H1 (cell line): ENCODE measurements at regions not wholly inside any gene's neighbourhood (a gene's known extent, or its start where the extent isn't known, plus 50 kb on each side); places are given as distances from the start of the nearest gene placed in this dataset.

ENCODE experiments used
- CTCF ChIA-PET: fragments of 300-600 bp; sonication (Branson Sonifier 250); formaldehyde crosslinking; loops from one replicate; lab custom pipeline; 2021; ENCODE audit not compliant: partially characterized antibody; lab: Charles Lee
- POLR2A ChIA-PET: fragments of 300-600 bp; sonication (Branson Sonifier 250); formaldehyde crosslinking; loops from one replicate; lab custom pipeline; 2021; ENCODE audit warnings: inconsistent platforms; ENCODE audit not compliant: partially characterized antibody; lab: Charles Lee
- DNase-seq, 2 experiments: peaks; one replicate each; pipeline versions ENCODE4 v3.0.0 to v3.0.0-alpha.2; 2010 to 2022; ENCODE audit warnings: low spot score in 2 of 2, low read depth in 1 of 2, mixed read lengths in 1 of 2
- FAIRE-seq: peaks from 2 replicates; lab custom pipeline; 2011; peaks lifted over from hg19 to GRCh38; lab: Jason Lieb, UNC
- H2AFZ ChIP-seq: 2 replicates; pipeline ENCODE4 v1.8.1; 2012; ENCODE audit warnings: low read length, inconsistent platforms
- H2AK5ac ChIP-seq: 2 replicates; pipeline ENCODE4 v1.6.1; 2013; ENCODE audit warnings: low read depth, low read length
- H2BK120ac ChIP-seq: replicated peaks from 2 replicates; pipeline ENCODE3; 2013; ENCODE audit warnings: low read depth, low read length, inconsistent platforms
- H2BK12ac ChIP-seq: 2 replicates; pipeline ENCODE4 v1.6.1; 2013; ENCODE audit warnings: low read depth, low read length
- H2BK15ac ChIP-seq: 2 replicates; pipeline ENCODE4 v1.6.1; 2013; ENCODE audit warnings: low read length
- H2BK20ac ChIP-seq: 2 replicates; pipeline ENCODE4 v1.6.1; 2013; ENCODE audit warnings: low read length
- H2BK5ac ChIP-seq: 2 replicates; pipeline ENCODE4 v1.6.1; 2013; ENCODE audit warnings: low read depth, low read length
- H3K14ac ChIP-seq: 2 replicates; pipeline ENCODE4 v1.6.1; 2013; ENCODE audit warnings: inconsistent platforms; ENCODE audit not compliant: insufficient read length
- H3K18ac ChIP-seq: 2 replicates; pipeline ENCODE4 v1.6.1; 2013; ENCODE audit warnings: low read length; ENCODE audit errors: extremely low read depth
- H3K23ac ChIP-seq: 2 replicates; pipeline ENCODE4 v1.6.1; 2013; ENCODE audit warnings: inconsistent platforms; ENCODE audit not compliant: insufficient read length
- H3K23me2 ChIP-seq: 2 replicates; pipeline ENCODE4 v1.6.1; 2013; ENCODE audit warnings: low read depth, low read length
- H3K27ac ChIP-seq: 2 replicates; pipeline ENCODE4 v1.6.1; 2011; ENCODE audit warnings: low read depth, low read length, inconsistent platforms
- H3K27me3 ChIP-seq, 4 experiments: replicated peaks in 1 of 4; 1 replicate in 1 of 4; 2 replicates in 3 of 4; pipeline versions ENCODE4 v1.6.1 to v1.8.1; 2011 to 2013; ENCODE audit warnings: low read length in 3 of 4, mild to moderate bottlenecking in 3 of 4, inconsistent platforms in 2 of 4, mixed read lengths in 2 of 4, moderate library complexity in 1 of 4; ENCODE audit not compliant: control insufficient read depth in 3 of 4, insufficient read depth in 3 of 4; ENCODE audit errors: extremely low read depth in 1 of 4
- H3K36me3 ChIP-seq, 4 experiments: 2 replicates each; pipeline versions ENCODE4 v1.6.1 to v1.8.1; 2011 to 2013; ENCODE audit warnings: mild to moderate bottlenecking in 4 of 4, low read length in 3 of 4, moderate library complexity in 2 of 4, control low read depth in 1 of 4, inconsistent platforms in 1 of 4; ENCODE audit not compliant: insufficient read depth in 4 of 4, control insufficient read depth in 2 of 4
- H3K4ac ChIP-seq: replicated peaks from 2 replicates; pipeline ENCODE3; 2013; ENCODE audit warnings: low read length, low read depth, mixed read lengths, inconsistent platforms; ENCODE audit not compliant: insufficient read length
- H3K4me1 ChIP-seq, 4 experiments: replicated peaks in 1 of 4; 1 replicate in 1 of 4; 2 replicates in 3 of 4; pipeline versions ENCODE4 v1.6.1 to v1.8.1; 2011 to 2013; ENCODE audit warnings: low read length in 3 of 4, inconsistent platforms in 2 of 4, mixed read lengths in 1 of 4; ENCODE audit not compliant: insufficient read depth in 4 of 4, control insufficient read depth in 3 of 4
- H3K4me2 ChIP-seq, 2 experiments: 2 replicates each; pipeline versions ENCODE4 v1.6.1 to v1.8.1; 2011 to 2013; ENCODE audit warnings: low read depth in 2 of 2, low read length in 2 of 2, control low read depth in 1 of 2, inconsistent platforms in 1 of 2, mild to moderate bottlenecking in 1 of 2; ENCODE audit not compliant: insufficient read depth in 1 of 2
- H3K4me3 ChIP-seq, 4 experiments: fragments of 200-600, 300-600 bp in 1 of 4; sonication (generic), shearing (Covaris generic), sonication (Bioruptor Twin) in 1 of 4; 2 replicates each; pipeline versions ENCODE4 v1.5.1 to v1.8.1; 2011 to 2016; ENCODE audit warnings: low read length in 4 of 4, low read depth in 3 of 4, control low read depth in 2 of 4, inconsistent platforms in 2 of 4, mild to moderate bottlenecking in 2 of 4, mixed read lengths in 1 of 4, moderate library complexity in 1 of 4; ENCODE audit not compliant: insufficient read depth in 2 of 4; ENCODE audit errors: extremely low read depth in 1 of 4
- H3K56ac ChIP-seq: replicated peaks from 2 replicates; pipeline ENCODE3; 2013; ENCODE audit warnings: low read depth, mild to moderate bottlenecking, mixed read lengths, low read length, inconsistent platforms; ENCODE audit not compliant: insufficient read length
- H3K79me1 ChIP-seq: 2 replicates; pipeline ENCODE4 v1.6.1; 2013; ENCODE audit warnings: low read depth, low read length, control low read depth
- H3K79me2 ChIP-seq, 2 experiments: 2 replicates each; pipeline versions ENCODE4 v1.6.1 to v1.8.1; 2012 to 2013; ENCODE audit warnings: low read length in 2 of 2, mild to moderate bottlenecking in 2 of 2, inconsistent platforms in 1 of 2; ENCODE audit not compliant: insufficient read depth in 2 of 2, control insufficient read depth in 1 of 2
- H3K9ac ChIP-seq, 4 experiments: replicated peaks in 1 of 4; 1 replicate in 1 of 4; 2 replicates in 3 of 4; pipeline versions ENCODE4 v1.6.1 to v1.8.1; 2011 to 2013; ENCODE audit warnings: low read depth in 3 of 4, low read length in 3 of 4, control low read depth in 2 of 4, mild to moderate bottlenecking in 2 of 4, moderate library complexity in 2 of 4, inconsistent platforms in 1 of 4; ENCODE audit errors: extremely low read depth in 1 of 4
- H3K9me3 ChIP-seq, 2 experiments: 2 replicates each; pipeline versions ENCODE4 v1.6.1 to v1.8.1; 2012 to 2013; ENCODE audit warnings: mild to moderate bottlenecking in 2 of 2, moderate library complexity in 2 of 2, control low read depth in 1 of 2, inconsistent platforms in 1 of 2, low read depth in 1 of 2, low read length in 1 of 2, mixed read lengths in 1 of 2; ENCODE audit not compliant: insufficient read depth in 2 of 2
- H4K20me1 ChIP-seq, 2 experiments: replicated peaks in 1 of 2; 2 replicates each; pipeline versions ENCODE3 to v1.8.1; 2011 to 2013; ENCODE audit warnings: inconsistent platforms in 2 of 2, low read length in 2 of 2, mild to moderate bottlenecking in 1 of 2; ENCODE audit not compliant: insufficient read depth in 2 of 2, control insufficient read depth in 1 of 2
- H4K5ac ChIP-seq: 2 replicates; pipeline ENCODE4 v1.6.1; 2013; ENCODE audit warnings: low read length, low read depth, mixed read lengths, inconsistent platforms; ENCODE audit not compliant: insufficient read length
- H4K8ac ChIP-seq: 2 replicates; pipeline ENCODE4 v1.8.0; 2013; ENCODE audit warnings: mild to moderate bottlenecking, moderate library complexity, low read length, inconsistent platforms; ENCODE audit not compliant: insufficient read depth; ENCODE audit errors: extremely low read depth
- H4K91ac ChIP-seq: replicated peaks from 2 replicates; pipeline ENCODE3; 2013; ENCODE audit warnings: low read length, mixed read lengths, inconsistent platforms; ENCODE audit not compliant: insufficient read length
- GABPA ChIP-seq: IDR thresholded peaks from 2 replicates; pipeline ENCODE4 v1.6.1; 2011; ENCODE audit warnings: mild to moderate bottlenecking, low read length, moderate library complexity, borderline replicate concordance; ENCODE audit not compliant: insufficient read depth
- RNF2 ChIP-seq: fragments of 200-900, 300-1000 bp; sonication (generic); IDR thresholded peaks from 2 replicates; pipeline ENCODE4 v1.7.1; 2016; ENCODE audit warnings: borderline replicate concordance, low read depth, mild to moderate bottlenecking, antibody characterized with exemption, low read length; ENCODE audit not compliant: poor library complexity, severe bottlenecking; ENCODE audit errors: missing control alignments
- WGBS, 2 experiments: shearing (Covaris generic) in 1 of 2; methylation state at CpG; one replicate each; pipeline versions ENCODE4 v1.1.6 to v1.1.7; 2013 to 2015; ENCODE audit warnings: low lambda C conversion rate in 2 of 2, mixed read lengths in 2 of 2, inconsistent platforms in 1 of 2, low coverage in 1 of 2, missing lambda C conversion rate in 1 of 2; ENCODE audit not compliant: insufficient replicate concordance in 2 of 2, insufficient coverage in 1 of 2, insufficient read length in 1 of 2; ENCODE audit errors: extremely low coverage in 1 of 2, missing lambda C conversion rate in 1 of 2; 5-methylcytosine and 5-hydroxymethylcytosine counted together

GRCh38 chr12:89762498-89763170 is 54.0 kb upstream of the ATP2B1 start:
- no peak overlapping the region for H4K8ac ChIP-seq
- no peak overlapping the region for H2BK120ac ChIP-seq
- WGBS, 2 experiments, result 90% methylated on average over 4 of the region's 4 CpGs; no CpG with 5 or more reads in 1 of the 2 experiments
- no peaks in the 10 kb centered on the region for H3K79me1 ChIP-seq
- H3K4me3 ChIP-seq, result no peak overlapping the region
- no peaks in the 10 kb centered on the region for H3K23me2 ChIP-seq
- H3K4me1 ChIP-seq, result no peaks in the 10 kb centered on the region
- H3K27me3 ChIP-seq, result no peaks in the 10 kb centered on the region
- DNase-seq, result no peak
- no peaks in the 10 kb centered on the region for H3K79me2 ChIP-seq
- no peak overlapping the region for H3K9ac ChIP-seq
- H4K91ac ChIP-seq, result no peak overlapping the region
- no peak overlapping the region for H3K4me2 ChIP-seq
- ChIA-PET CTCF (interaction anchor here (1.0 kb wide), 1 partner anchor 28 kb away, joined by 3 read pairs; no protein-coding TSS in a partner anchor), POLR2A (no interaction called here)
- H3K9me3 ChIP-seq, result no peaks in the 10 kb centered on the region
- no peak overlapping the region for H3K27ac ChIP-seq
- no peak overlapping the region for H3K14ac ChIP-seq
- no peak overlapping the region for H3K56ac ChIP-seq
- H3K18ac ChIP-seq, result no peak overlapping the region
- FAIRE-seq, result no peak
- H2AK5ac ChIP-seq, result no peak overlapping the region
- no peak overlapping the region for H2AFZ ChIP-seq
- H3K23ac ChIP-seq, result no peak overlapping the region
- no peak overlapping the region for H2BK5ac ChIP-seq
- H2BK20ac ChIP-seq, result no peak overlapping the region
- H4K20me1 ChIP-seq, result no peaks in the 10 kb centered on the region
- no peak overlapping the region for H2BK15ac ChIP-seq
- no peaks in the 10 kb centered on the region for H3K36me3 ChIP-seq
- no peak overlapping the region for H3K4ac ChIP-seq
- no peak overlapping the region for H2BK12ac ChIP-seq
- no peak overlapping the region for H4K5ac ChIP-seq
- TF ChIP-seq RNF2, result no peak
- TF ChIP-seq GABPA, result no peak
